ENCODE measurements at regions not wholly inside any gene's neighbourhood (a gene's known extent, or its start where the extent isn't known, plus 50 kb on each side); places are given as distances from the start of the nearest gene placed in this dataset.
"Not testable (repeated sequence)": the region's sequence is repeated elsewhere in the genome, so short reads cannot be mapped to it uniquely, and the experiment has no call there.

DNA sequence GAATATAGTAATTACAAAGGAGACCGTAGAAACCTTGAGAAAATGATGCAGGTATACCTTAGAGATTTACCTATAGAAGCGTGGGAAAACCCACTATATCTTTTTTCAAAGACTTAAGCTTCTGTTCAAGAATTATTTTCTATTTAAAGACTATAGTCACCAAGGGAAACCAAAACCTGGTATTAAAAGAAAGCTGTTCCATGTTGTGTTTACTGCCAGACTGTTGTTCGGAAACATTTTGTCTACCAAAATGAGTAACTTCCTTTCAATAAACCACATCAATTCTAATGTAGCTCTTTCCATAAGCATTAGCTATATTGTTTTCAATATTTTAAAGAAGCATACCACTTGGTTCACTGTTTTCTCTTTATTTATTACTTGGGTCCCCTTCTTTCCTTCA is 182.9 kb upstream of the SLITRK6 start:
- H2AK5ac ChIP-seq (ENCODE audit: low read depth, low read length) = no peak overlapping the region
- no peak overlapping the region for H3K27ac ChIP-seq (ENCODE audit: insufficient read depth, low read length)
- no peak overlapping the region for H2BK120ac ChIP-seq (ENCODE audit: low read depth, low read length)
- H2AK9ac ChIP-seq (replicated peaks; ENCODE audit: low read depth, low read length, poor library complexity) = no peak overlapping the region
- H4K91ac ChIP-seq (ENCODE audit: insufficient read depth, low read depth, low read length) = no peak overlapping the region
- H2BK20ac ChIP-seq (ENCODE audit: low read depth, low read length) = no peak overlapping the region
- DNase-seq = no peak
- intact Hi-C loops (cut with micrococcal nuclease) (no loop called here), in situ Hi-C loops (cut with MboI; ENCODE audit: low sequenced_read_pairs) (no loop called here), dilution Hi-C loops (cut with HindIII; ENCODE audit: low sequenced_read_pairs, unreplicated experiment) (no loop called here)
- no peak overlapping the region for H3K4me2 ChIP-seq (ENCODE audit: low read depth, low read length)
- TF ChIP-seq CEBPB (IDR thresholded peaks at IDR 0.05; ENCODE audit: low read depth, low read length) (no peak), SMC3 (IDR thresholded peaks at IDR 0.05; ENCODE audit: low read depth, low read length) (no peak), CHD1 (IDR thresholded peaks at IDR 0.05; ENCODE audit: low read depth, low read length) (no peak), MAFK (IDR thresholded peaks at IDR 0.05; ENCODE audit: low read depth, low read length) (no peak), POLR2A (IDR thresholded peaks at IDR 0.05; ENCODE audit: low read depth, low read length) (no peak), RAD21 (IDR thresholded peaks at IDR 0.05; ENCODE audit: low read length) (no peak), FOS (IDR thresholded peaks at IDR 0.05; ENCODE audit: low read depth, low read length) (no peak), RCOR1 (IDR thresholded peaks at IDR 0.05; ENCODE audit: insufficient replicate concordance, low read length) (no peak), NFE2L2 (IDR thresholded peaks at IDR 0.05; ENCODE audit: low read depth, low read length) (no peak), BHLHE40 (IDR thresholded peaks at IDR 0.05; ENCODE audit: low read depth, low read length) (no peak)
- TF ChIP-seq, protein P1, sequence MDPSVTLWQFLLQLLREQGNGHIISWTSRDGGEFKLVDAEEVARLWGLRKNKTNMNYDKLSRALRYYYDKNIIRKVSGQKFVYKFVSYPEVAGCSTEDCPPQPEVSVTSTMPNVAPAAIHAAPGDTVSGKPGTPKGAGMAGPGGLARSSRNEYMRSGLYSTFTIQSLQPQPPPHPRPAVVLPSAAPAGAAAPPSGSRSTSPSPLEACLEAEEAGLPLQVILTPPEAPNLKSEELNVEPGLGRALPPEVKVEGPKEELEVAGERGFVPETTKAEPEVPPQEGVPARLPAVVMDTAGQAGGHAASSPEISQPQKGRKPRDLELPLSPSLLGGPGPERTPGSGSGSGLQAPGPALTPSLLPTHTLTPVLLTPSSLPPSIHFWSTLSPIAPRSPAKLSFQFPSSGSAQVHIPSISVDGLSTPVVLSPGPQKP (IDR thresholded peaks at IDR 0.05; ENCODE audit: borderline replicate concordance, low read depth, low read length) = no peak
- no peak overlapping the region for H4K8ac ChIP-seq (ENCODE audit: low read depth in 2 of 2, low read length in 2 of 2)
- H3K18ac ChIP-seq (ENCODE audit: low read depth, low read length) = no peak overlapping the region
- no peak overlapping the region for H3K56ac ChIP-seq (ENCODE audit: extremely low read depth, insufficient read depth, low read length)
- no peak overlapping the region for H3K4ac ChIP-seq (ENCODE audit: low read depth, low read length)
- no peaks in the 10 kb centered on the region for H3K9me3 ChIP-seq (ENCODE audit: control insufficient read depth, insufficient read depth, low read length)
- H3K27me3 ChIP-seq (ENCODE audit: control insufficient read depth, insufficient read depth, low read length) = no peaks in the 10 kb centered on the region
- no peak overlapping the region for H2AFZ ChIP-seq (replicated peaks; ENCODE audit: low read length, poor library complexity)
- H2BK15ac ChIP-seq (ENCODE audit: low read depth, low read length) = no peak overlapping the region
- H2BK5ac ChIP-seq (ENCODE audit: low read depth, low read length, poor library complexity, severe bottlenecking) = no peak overlapping the region
- H3K9me1 ChIP-seq (ENCODE audit: insufficient read depth, low read length) = no peaks in the 10 kb centered on the region
- no peaks in the 10 kb centered on the region for H3K36me3 ChIP-seq (ENCODE audit: control insufficient read depth, insufficient read depth, low read length)
- no peak overlapping the region for H4K5ac ChIP-seq (ENCODE audit: low read depth, low read length)
- ChIA-PET POLR2A (ENCODE audit: unreplicated experiment) (no interaction called here), CTCF (no interaction called here)
- H3K23ac ChIP-seq (ENCODE audit: low read depth, low read length) = no peak overlapping the region
- H4K20me1 ChIP-seq (ENCODE audit: insufficient read depth, low read length) = no peaks in the 10 kb centered on the region
- no peak overlapping the region for H3K9ac ChIP-seq (ENCODE audit: low read depth, low read length)
- H3K14ac ChIP-seq (replicated peaks; ENCODE audit: low read depth, low read length) = no peak overlapping the region
- no peaks in the 10 kb centered on the region for H3K4me1 ChIP-seq (ENCODE audit: control insufficient read depth, insufficient read depth, low read length)
- H3K79me1 ChIP-seq (ENCODE audit: low read depth in 1 of 2, low read length in 2 of 2) = no peaks in the 10 kb centered on the region
- no TSS peak for BruUV-seq (replicated peaks)
- WGBS, 2 experiments (ENCODE audit: extremely low coverage in 2 of 2, insufficient read length in 1 of 2) = no CpG with 5 or more reads among the region's 3 CpGs
- H3K4me3 ChIP-seq (ENCODE audit: insufficient read depth, low read depth, low read length) = no peak overlapping the region
- no peak for ATAC-seq (ENCODE audit: low read depth)

DNA sequence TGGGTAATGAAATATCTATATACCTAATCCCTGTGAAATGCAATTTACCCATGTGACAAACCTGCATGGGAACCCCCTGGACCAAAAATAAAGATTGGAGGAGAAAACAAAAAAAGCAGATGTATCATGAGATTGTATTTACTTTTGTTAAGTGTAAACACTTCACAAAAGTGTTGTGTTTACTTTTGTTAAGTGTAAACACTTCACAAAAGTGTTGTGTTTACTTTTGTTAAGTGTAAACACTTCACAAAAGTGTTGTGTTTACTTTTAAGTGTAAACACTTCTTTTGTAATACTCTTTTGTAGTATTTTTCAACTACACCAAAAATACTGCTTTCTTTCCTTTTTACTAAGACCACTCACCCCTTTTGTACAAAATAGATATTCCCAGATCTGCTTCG is 181.2 kb upstream of the SLITRK6 start:
- H3K23ac ChIP-seq (ENCODE audit: low read depth, low read length); H3K36me3 ChIP-seq (ENCODE audit: control insufficient read depth, insufficient read depth, low read length); H3K14ac ChIP-seq (replicated peaks; ENCODE audit: low read depth, low read length); POLR2A ChIA-PET (ENCODE audit: unreplicated experiment); H2BK5ac ChIP-seq (ENCODE audit: low read depth, low read length, poor library complexity, severe bottlenecking); H3K9me1 ChIP-seq (ENCODE audit: insufficient read depth, low read length); H3K18ac ChIP-seq (ENCODE audit: low read depth, low read length); H2BK120ac ChIP-seq (ENCODE audit: low read depth, low read length); H4K91ac ChIP-seq (ENCODE audit: insufficient read depth, low read depth, low read length); H4K5ac ChIP-seq (ENCODE audit: low read depth, low read length); H3K79me1 ChIP-seq (ENCODE audit: low read depth in 1 of 2, low read length in 2 of 2); DNase-seq; H2BK15ac ChIP-seq (ENCODE audit: low read depth, low read length); H4K20me1 ChIP-seq (ENCODE audit: insufficient read depth, low read length); H3K4me2 ChIP-seq (ENCODE audit: low read depth, low read length); H3K4ac ChIP-seq (ENCODE audit: low read depth, low read length); in situ Hi-C loops (cut with MboI; ENCODE audit: low sequenced_read_pairs); intact Hi-C loops (cut with micrococcal nuclease); H2AFZ ChIP-seq (replicated peaks; ENCODE audit: low read length, poor library complexity); BruUV-seq (replicated peaks); dilution Hi-C loops (cut with HindIII; ENCODE audit: low sequenced_read_pairs, unreplicated experiment); CTCF ChIA-PET; H4K8ac ChIP-seq (ENCODE audit: low read depth in 2 of 2, low read length in 2 of 2); H2AK9ac ChIP-seq (replicated peaks; ENCODE audit: low read depth, low read length, poor library complexity); H3K27me3 ChIP-seq (ENCODE audit: control insufficient read depth, insufficient read depth, low read length); H3K4me3 ChIP-seq (ENCODE audit: insufficient read depth, low read depth, low read length); H3K27ac ChIP-seq (ENCODE audit: insufficient read depth, low read length); H3K4me1 ChIP-seq (ENCODE audit: control insufficient read depth, insufficient read depth, low read length); H2BK20ac ChIP-seq (ENCODE audit: low read depth, low read length); H2AK5ac ChIP-seq (ENCODE audit: low read depth, low read length); H3K9ac ChIP-seq (ENCODE audit: low read depth, low read length); H3K9me3 ChIP-seq (ENCODE audit: control insufficient read depth, insufficient read depth, low read length); ATAC-seq (ENCODE audit: low read depth); H3K56ac ChIP-seq (ENCODE audit: extremely low read depth, insufficient read depth, low read length): not testable (repeated sequence)
- WGBS, 2 experiments (ENCODE audit: extremely low coverage in 2 of 2, insufficient read length in 1 of 2) = no CpG with 5 or more reads among the region's 1 CpG

Measured in IMR-90 (cell line).